Inflammatory macrophage treated with lipopolysaccharide for 4 hours (primary cell): ENCODE measurements at regions not wholly inside any gene's neighbourhood (a gene's known extent, or its start where the extent isn't known, plus 50 kb on each side); places are given as distances from the start of the nearest gene placed in this dataset.
"Not testable (repeated sequence)": the region's sequence is repeated elsewhere in the genome, so short reads cannot be mapped to it uniquely, and the experiment has no call there.

Experiments
- DNase-seq: peaks from one replicate; pipeline ENCODE4 v3.0.0-alpha.2; 2020

DNA sequence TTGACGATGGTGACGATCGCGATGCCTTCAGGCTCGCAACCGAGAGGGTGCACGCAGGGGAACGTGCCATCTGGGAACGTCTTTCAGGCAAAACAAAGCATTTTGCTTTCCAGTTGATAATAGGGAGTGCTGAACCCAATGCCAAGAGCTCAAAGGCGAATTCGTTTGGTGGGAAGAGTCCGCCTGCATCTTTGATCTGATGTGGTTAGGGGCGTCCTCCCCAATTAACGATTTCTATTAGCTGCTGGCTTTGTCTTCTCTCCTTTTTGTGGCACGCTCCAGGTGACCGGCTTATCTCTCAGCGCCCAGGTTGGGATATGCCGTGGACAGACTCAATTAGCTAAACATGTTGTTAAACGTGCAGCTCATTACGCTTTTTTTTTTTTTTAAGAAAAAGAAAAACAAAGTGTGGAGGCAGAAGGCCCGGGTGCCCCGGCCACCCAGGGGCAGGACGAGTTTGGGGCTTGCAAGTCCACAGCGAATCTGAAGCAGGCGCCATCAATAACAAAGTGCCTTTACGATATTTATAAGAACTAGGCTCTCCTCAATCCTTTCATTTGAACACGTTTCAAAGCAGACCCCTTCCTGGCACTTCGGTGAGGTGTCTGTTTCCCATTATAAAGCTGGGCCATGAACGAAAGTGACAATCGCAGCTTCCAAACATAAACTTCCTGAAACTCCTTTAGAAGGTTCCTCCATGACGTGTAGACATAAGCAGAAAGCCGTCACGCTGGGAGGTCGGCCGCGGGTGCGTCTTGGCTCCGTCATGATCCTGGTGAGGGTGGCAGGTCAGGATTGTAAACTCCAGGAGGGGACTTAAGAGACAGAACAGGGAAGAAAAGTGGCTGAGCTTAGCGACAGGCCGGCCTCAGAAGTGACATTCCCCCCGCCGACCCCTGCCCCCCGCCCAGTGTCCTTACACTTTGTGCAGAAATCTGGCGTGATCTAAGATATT, 155.3 kb downstream of the LAT start:
- DNase-seq = not testable (repeated sequence)

DNA sequence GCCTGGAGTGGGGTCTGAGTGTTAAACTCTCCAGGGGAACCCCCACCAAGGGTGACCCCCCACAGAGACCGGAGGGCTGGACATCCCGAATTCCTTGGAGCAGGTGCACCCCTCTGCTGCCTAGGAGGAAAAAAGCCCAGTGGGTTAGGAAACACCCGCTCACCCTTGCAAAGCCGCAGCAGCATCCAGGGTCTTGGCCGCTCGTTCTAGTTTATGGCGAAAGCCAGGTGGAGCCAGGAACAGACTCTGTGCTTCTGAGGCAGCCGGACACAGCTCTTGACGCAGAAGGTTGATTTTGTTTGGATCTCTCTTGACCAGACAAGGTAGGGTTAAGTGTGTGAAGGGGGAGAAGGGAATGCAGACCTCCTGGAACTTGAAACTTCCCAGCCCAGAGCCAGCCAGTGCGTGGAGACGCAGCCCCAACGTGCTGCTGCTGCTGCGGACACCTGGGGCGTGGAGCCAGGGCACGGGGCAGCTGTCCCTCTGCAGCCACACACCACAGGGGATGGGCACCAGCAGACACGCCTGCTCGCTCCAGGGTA, 154.5 kb downstream of the LAT start:
- no peak for DNase-seq

DNA sequence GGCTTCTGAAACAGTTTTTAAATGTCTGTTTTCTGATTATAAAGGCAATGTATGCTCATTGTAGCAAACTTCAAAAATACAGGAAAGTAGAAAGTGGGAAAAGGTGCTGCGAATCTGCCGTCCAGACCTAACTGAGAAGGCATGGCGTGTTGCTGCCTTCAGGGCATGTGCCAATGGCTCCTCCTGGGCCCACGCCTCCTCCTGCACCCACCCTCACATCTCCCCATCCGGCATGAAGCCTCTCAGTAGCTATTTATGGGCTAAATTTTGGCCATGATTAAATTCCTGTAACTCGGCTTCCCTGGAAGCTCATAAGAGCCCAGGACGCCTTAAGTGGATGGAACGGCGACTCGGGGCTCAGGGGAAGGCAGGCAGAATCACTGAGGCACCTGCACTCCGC, 153.8 kb downstream of the LAT start:
- not testable (repeated sequence) for DNase-seq

DNA sequence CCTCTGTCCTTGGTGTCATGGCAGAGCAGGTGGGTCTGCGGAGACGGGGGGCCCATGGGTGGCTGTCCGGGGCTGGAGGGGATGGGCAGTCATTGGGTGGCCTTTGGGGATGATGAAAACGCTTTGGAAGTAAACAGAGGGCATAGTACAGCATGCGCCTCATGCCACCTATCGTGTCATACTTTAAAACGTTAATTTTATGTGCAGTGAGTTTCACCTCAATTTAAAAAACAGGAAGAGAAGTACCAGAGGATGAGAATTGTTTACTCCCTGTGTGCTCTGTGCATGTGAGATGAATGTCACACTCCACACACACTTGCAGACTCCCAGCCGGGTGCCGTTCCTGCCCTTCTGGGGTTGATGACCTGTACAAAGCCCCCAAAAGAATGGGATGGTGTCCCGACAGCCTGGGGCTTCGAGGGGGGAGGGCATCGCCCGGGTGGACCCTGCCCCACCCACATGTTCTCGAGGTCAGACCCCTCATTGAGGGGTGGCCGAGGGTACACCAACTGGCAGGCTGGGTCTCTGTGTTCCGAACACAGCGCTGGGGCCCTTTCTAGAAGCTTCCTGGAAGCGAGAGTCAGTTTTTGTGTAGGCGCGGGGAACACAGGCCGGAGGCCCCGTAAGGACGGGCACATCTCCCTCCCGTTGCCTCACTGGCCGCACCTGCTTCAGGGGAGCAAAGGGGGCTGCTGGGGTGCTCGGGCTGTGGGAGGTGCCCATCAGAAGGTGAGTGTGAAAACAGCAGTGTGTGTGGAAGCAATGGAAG, 153.2 kb downstream of the LAT start:
- not testable (repeated sequence) for DNase-seq

DNA sequence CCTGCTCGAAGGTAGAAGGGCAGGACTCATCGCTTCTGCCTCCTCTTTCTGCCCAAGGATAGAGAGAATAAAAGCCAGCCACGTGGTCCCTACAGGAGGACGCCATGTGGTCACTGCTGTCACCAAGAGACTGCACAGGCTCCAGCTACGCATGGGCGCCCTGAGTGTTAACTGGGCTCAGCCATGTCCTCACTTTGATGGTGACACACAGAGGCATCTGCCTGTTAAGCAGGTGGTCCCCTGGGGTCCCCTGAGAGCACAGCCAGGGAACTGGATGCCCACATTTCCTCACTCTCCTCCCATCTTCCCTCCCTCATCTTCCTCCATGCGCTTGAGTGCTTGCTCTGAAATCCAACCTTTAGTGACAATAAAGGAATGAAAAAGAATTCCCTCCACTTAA, 152.6 kb downstream of the LAT start:
- DNase-seq = not testable (repeated sequence)

DNA sequence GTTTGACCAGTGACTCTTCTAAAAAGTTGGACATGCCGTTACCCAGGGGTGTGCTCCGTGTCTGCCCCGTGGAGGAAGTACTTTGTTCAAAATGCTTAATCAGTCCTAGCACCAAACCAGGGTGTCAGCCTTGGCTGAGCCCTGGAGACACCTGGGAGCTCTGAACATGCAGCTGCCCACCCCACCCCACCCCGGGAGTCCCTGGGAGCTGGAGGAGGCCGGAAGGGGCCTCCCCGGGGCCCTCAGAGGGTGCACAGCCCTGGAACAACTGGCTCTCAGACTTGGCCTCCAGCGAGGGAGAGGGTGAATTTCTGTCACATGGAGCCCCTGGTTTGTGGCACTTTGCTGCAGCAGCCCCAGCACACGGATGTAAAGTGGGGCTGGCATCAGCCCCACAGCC, 152.1 kb downstream of the LAT start:
- not testable (repeated sequence) for DNase-seq

DNA sequence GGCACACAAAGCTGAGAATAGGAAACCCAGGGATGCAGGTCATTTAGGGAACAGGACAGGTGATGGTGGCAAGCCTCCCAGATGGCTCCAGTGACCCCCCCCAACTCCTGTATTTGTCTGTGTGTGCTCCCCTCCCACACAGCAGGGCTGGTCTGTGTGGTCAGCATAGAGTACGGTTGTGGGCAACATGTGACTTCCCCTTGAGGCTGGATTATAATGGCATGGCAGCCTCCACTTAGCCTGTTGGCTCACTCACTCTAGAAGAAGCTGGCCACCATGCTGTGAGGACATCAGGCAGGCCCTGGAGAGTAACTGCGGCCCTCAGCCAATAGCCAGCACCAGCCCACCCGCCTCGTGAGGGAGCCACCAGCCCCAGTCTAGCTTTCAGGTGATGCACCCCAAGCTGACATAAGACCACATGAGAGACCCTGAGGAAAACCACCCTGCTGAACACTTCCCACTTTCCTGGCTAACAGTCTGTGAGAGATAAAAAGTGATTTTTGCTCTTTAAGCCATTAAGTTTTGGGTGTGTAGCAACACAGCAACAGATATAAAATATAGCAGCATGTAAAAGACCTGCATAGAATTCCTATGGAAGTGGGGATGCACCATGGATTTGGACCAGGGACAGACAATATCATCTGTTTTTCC, 151.3 kb downstream of the LAT start:
- not testable (repeated sequence) for DNase-seq

DNA sequence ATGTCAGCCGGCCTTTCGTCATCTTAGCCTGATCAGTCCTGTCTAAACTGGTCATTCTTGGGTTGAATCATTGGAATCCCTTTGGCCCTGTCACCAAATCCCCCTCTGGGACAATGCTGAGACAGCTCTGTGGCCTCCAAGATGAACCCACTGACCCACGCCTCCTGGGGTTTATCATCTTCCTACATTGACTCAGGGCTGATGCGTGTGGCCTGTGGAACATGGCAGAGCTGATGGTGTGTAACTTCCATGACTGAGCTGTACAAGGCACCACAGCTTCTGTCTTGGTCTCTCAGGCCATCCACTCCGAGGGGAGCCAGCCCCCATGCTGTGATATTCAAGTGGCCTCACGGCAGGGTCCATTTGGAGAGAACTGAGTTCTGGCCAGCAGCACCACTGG, 150.2 kb downstream of the LAT start:
- not testable (repeated sequence) for DNase-seq

DNA sequence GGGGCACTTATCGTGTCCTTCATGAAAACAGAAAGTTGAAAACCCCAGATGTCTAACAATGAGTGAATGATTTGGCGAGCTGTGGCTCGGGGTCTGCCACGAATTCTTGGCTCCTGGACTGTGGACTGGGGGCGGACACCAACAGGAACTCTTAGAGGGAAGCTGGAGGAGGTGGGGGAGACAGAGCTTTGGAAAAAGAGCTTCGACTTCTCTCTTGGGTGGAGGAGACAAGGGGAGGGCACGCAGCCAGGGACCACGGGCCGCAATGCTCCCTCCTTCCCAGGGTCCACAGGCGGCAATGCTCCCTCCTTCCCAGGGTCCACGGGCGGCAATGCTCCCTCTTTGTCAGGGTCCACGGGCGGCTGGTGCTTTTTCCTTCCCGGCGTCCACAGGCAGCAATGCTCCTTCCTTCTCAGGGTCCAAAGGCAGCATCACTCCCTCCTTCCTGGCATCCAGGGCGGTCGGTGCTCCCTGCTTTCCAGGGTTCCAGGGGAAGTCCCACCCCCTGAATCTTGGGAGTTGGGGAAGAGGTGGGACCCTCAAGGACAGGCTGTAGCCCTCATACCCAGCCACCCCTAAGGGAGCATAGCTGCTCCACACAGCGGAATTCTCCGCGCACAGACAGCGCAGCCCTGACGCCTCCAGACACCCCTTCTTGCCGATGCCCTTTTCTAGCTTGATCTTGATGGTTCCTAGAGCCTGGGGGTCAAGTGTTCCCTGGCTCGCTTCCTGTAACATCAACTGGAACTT, 149.0 kb downstream of the LAT start:
- DNase-seq = not testable (repeated sequence)

DNA sequence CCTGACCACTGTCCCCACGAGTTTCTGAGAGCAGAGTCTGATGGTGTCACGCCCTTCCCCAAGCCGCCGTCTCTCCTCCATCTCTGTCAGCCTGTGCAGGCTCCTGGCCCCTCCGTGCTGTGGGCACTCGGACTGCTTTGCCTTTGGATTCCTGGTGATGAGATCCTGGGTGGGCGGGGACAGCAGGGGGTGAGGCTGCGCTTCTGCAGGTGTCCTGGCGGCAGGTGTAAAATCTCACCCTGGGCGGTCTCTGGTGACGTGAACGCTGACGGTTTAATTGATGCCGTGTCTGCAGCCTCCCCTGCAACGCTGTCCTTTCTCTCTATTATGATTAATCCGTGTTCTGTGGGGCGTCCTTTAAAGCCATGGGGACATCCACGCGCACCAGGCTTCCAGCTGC, 148.0 kb downstream of the LAT start:
- not testable (repeated sequence) for DNase-seq

DNA sequence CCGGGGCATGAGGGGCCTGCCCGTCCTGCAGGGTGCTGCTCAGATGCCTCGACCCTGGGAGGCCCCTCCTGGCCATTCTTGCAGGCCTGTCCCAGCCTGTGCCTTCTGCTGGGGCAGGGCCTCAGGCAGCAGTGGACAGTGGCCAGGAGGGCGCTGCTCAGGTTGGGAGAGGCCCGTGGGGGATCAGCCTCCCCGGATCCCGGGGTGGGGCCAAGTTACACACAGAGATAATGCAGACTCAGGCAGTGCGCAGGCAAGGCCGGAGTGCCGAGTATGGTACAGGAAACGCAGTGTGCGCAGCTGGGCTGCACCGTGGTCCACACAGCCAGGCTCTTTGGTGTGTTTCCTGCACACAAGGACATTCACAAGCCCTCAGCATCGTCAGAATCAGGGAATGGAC, 147.6 kb downstream of the LAT start:
- not testable (repeated sequence) for DNase-seq

DNA sequence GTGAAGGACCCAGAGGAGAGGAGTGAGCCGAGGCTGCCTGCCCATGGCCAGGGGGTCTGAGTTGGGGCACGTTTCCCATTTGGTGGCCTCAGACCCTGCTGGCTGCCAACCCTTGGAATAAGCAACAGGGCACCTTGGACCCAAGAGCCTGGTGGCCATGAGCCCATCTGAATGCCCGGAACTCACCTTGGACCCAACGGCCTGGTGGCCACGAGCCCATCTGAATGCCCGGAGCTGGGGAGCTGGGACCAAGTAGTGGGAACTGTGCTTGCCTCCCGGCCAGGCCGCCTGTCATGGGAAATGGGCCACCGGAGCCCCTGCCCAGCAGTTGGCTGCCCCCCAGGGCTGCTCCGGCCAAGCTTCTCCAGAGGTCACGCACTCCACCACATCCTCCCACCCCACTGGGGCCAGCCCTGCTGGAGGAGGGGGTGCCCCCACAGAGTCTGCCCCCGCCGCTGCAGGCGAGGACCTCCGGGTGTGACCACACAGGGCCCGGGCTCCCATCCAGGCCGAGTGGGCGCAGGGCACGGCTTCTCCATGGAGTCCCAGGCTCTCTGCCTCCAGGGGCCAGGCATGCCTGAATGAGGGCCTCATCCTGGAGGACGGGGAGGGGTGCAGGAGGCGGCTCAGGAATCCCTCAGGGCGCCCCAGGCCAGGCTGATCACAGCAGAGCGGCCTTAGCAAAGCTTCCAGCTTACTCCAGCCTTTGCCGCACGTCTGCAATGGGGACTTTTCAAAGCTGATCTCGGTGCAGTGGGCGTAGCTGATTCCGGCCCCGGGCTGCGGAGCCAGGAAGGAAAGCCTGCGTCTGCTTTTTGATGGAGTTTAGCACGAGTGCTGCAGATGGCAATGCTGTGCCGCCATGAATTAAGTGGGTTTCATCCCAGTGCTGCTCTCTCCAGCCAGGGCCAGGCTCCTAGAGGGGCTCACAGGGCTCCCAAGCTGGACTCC, 146.3 kb downstream of the LAT start:
- not testable (repeated sequence) for DNase-seq

DNA sequence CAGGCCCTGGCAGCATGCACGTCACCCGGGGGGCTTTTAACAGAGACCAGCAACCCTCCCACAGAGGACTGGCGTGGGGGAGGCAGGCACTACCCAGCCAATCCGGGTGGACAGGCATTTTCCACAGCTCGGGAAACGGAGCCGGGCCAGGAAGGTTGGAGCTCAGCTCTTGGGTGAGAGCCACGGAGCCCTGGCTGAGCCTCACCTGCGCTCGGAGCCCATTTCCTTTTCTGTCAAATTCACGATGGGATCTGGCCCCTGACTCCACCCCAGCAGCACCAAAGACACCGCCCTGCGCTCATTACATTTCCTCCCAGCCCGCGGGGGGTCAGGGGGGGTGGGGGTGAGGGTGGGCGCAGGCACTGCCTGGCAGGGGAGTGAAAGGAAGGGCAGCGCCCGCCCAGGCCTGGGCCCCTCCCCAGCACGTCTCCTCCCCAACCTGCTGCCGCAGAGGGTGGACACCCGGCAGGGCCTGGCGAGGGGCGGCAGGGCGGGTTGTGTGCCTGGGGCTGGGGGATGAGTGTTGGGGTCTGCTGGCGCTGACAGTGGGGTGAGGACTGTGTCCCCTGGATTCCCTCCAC, 145.4 kb downstream of the LAT start:
- not testable (repeated sequence) for DNase-seq

DNA sequence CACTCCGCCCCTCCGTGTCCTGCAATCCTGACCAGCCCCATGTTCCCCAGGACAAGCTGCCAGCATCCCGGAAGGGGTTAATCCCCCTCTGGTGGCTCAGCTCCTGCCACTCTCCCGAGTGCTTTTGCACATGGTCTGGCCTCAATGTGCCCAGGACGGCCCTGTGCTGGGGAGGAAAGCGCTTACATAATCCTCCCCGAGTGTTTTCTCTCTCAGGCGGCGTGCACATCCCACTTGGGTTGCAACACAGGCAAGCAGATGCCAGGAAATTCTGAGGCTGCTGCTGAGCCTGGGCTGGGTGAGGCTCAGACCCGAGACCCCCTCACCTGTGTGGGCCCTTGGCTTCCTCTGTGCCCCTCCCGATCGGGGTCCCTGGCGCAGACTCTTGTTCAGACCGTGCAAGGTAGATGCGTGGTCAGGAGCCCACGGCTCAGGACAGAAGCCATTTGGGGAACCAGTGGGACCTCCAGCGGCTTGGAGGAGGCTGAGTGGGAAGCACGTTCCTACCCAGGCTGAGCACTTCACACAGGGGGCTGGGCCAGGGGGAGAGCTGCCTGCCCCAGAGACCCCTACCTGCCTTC, 144.7 kb downstream of the LAT start:
- DNase-seq = peak; percentile 40

DNA sequence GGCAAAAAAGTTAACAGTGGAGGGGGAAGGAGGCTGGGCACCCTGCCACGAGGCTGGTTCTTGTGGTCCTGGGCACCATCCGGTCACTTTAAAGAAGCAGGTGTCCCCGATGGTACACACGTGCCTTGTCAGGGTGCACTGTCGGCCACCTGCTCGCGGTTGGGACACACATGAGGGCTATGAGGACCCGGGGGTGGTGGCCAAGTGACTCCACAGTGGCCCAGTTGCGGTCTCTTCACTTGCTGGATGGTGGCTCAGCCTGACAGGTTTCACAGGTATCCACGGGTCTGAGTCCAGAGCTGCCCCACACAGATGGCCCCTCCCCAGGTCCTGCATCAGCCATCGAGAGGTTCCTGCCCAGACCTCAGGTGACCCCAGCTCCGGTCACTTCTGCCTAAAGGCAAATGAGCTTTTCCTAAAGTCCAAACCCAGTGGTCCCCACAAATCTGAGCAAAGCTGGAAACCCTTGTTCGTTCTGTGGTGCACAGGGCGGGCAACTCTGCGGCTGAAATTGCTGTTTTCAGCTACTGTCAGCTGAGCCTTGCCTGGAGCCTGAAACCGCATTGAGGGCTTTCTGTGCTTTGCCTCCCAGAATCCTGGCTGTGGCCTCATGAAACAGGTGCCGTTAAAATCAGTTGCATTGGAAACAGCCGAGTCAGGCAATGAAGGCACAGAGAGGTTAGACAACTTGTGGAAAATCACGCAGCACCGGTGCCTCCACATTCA, 144.0 kb downstream of the LAT start:
- DNase-seq = not testable (repeated sequence)

DNA sequence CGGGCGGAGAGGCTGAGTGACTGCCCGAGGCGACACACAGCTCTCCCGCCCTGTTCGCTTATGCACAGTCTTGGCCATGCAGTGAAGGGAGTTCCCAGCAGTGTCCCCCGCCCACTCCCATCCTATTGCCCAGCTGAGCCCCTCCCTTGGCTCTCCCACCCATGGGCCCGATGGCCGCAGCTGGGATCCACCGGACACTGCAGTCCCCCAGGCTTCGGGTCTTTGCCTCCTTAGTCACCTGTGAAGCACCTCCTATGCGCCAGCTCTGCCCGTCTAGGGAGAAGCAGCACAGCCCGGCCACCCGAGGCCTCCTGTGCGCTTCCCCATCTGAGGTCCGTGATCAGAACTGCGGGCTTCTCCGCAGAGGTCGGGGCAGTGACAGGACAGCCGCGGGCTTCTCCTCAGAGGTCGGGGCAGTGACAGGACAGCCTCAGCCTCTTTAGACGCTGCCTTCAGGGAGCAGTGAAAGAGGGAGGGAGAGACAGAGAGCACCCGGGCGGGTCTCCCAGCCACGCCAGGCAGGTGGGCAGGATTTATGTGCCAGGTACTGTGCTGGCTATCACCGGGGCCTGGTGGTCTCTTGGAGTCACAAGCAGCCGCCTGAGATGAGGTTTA, 143.1 kb downstream of the LAT start:
- DNase-seq = not testable (repeated sequence)

DNA sequence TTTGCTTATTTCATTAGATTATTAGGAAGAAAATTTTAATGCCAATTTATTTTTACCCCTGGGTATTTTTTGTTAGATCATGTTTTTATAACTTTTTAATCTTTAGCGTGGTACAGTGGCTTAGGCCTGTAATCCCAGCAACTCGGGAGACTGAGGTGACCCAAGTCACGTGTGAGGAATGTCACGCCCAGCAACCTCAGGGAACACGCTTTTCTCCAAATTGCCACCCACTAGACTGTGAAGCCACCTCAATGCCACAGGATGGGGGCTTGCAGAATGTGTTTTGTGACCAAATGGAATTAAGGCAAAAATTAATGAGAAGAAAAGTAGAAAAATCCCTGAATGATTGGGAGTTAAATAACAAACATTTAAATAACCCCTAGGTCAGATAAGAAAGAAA, 141.8 kb downstream of the LAT start:
- no peak for DNase-seq

DNA sequence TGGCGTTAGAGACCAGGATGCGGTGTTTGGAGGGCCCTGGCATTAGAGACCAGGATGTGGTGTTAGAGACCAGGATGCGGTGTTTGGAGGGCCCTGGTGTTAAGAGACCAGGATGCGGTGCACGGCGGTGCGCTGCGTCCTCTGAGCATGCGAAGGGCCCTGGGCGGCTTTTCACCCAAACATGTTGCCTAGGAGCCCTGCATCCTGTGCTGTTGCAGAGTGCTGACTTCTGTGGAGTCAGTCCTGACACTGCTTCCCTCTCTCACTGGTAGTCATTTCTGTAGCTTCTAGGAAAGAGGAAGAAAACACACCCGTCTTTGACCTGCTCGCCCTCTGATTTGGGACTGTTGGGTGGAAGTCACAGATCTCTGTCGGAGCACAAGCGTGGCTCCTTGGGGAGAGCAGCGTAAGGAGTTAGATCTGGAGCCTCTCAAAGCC, 141.2 kb downstream of the LAT start:
- DNase-seq = peak; percentile 89

DNA sequence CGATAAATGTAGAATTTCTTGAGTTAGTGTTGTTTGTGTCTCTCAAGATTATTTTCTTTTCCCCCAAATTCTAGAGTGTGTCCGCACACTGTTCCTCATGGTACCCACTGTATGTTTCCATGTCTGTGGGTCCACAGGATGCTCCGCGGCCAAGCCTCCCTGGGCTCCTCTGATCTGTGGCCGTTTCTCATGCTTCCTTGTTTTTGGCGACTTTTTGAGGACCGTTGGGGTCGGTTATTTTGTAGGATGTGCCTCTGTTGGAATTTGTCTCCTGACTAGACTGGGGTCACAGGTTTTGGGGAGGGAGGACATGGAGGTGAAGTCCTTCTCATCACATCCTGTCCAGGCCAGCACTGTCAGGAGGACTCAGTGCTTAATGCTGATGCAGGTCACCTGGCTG, 140.0 kb downstream of the LAT start:
- DNase-seq = no peak
